Stimulated activated naive B cell treated with anti-CD40 and anti-IgM and Interleukin-4, amounts not matched to agents 10 μg/mL and 1 μg/mL and 100 μg/mL, for 72 hours (primary cell): ENCODE measurements at regions not wholly inside any gene's neighbourhood (a gene's known extent, or its start where the extent isn't known, plus 50 kb on each side); places are given as distances from the start of the nearest gene placed in this dataset.

Experiments
- ATAC-seq, 2 donors: fragments of 150-1000 bp; cut with Tn5 transposase; replicated peaks; 2 replicates each; pipeline ENCODE4 v1.10.0; 2021; ENCODE audit warnings: moderate library complexity in 1 of 2
- DNase-seq: peaks from one replicate; pipeline ENCODE4 v3.0.0; 2021
- H3K27ac Mint-ChIP-seq: one replicate; pipeline ENCODE4 v1.8.0; 2022; ENCODE audit warnings: mild to moderate bottlenecking, mixed read lengths
- H3K27me3 Mint-ChIP-seq, 2 donors: one replicate each; pipeline ENCODE4 v1.8.0; 2022; ENCODE audit warnings: mixed read lengths in 2 of 2
- H3K36me3 Mint-ChIP-seq, 2 donors: one replicate each; pipeline ENCODE4 v1.8.0; 2022; ENCODE audit warnings: mixed read lengths in 2 of 2, mild to moderate bottlenecking in 1 of 2
- H3K4me1 Mint-ChIP-seq, 2 donors: one replicate each; pipeline ENCODE4 v1.8.0; 2022; ENCODE audit warnings: mixed read lengths in 2 of 2, mild to moderate bottlenecking in 1 of 2
- H3K4me3 Mint-ChIP-seq, 2 donors: one replicate each; pipeline ENCODE4 v1.8.0; 2022; ENCODE audit warnings: mild to moderate bottlenecking in 2 of 2, mixed read lengths in 2 of 2, moderate library complexity in 1 of 2
- H3K9me3 Mint-ChIP-seq, 2 donors: one replicate each; pipeline ENCODE4 v1.8.0; 2022; ENCODE audit warnings: mixed read lengths in 2 of 2, mild to moderate bottlenecking in 1 of 2

DNA sequence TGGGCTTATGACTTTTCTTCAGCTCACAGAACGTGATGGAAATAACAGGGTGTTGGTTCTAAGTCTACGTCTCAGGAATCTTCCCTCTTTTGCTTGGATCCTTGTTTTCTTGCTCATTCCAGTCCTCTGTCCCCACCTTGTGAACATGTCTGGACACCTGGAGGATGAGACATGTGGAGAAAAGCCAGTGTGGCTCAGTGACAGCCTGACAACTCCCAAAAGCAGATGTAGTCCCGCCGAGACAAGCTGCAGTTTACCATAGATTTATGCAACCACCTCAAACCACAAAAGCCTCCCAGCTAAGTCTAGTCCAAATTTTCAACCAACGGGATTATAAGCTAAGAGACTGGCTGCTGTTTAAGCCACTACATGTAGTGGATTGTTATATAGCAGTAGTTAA is 476.1 kb downstream of the SH2D4B start:
- H3K4me3 Mint-ChIP-seq: no peak overlapping the region
- peaks cover 9 to 10% of the 10 kb centered on the region in 2 donors for H3K27me3 Mint-ChIP-seq
- no peaks in the 10 kb centered on the region for H3K36me3 Mint-ChIP-seq
- H3K27ac Mint-ChIP-seq: no peak overlapping the region
- no peak for ATAC-seq
- H3K4me1 Mint-ChIP-seq: no peaks in the 10 kb centered on the region
- no peak for DNase-seq
- no peaks in the 10 kb centered on the region for H3K9me3 Mint-ChIP-seq

DNA sequence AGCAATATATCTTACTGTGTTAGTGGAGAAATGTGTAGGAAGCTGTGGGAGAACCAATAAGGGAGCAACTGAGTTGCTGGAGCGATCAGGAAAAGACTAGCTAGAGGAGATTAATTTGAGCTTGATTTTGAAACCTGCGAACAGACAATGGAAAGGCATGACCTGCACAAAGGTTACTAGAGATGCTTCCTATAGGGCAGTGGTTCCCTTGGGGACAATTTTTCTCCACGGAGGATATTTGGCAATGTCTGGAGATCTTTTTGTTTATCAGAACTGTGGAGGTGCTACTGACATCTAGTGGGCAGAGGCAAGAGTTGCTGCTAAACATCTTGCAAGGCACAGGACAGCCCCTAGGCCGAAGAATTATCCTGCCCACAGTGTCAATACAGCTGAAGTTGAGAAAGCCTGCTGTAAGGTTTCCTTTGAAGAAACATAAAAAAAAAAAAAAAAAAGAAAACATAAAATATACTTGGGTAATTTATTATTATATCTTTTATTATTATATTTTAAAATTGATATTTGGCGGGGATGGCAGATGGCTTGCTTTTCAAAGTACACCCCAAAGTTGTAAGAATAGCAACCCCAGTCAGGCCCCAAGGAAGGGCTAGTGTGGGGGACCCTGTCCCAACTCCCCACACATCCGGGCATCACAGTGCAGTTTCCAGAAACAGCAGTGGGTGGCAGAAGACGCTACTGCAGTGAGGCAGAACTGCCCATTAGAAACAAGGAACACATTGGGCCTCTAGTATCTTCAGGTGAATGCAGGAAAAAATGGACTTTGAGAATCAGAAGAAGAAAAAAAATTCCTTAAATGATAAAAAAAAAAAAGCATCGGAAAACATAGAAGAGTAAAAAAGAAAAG is 481.6 kb downstream of the SH2D4B start:
- H3K4me3 Mint-ChIP-seq: no peak overlapping the region
- peaks cover 4 to 6% of the 10 kb centered on the region in 2 donors for H3K27me3 Mint-ChIP-seq
- ATAC-seq (peak; percentile 80 to 83), DNase-seq (no peak)
- H3K9me3 Mint-ChIP-seq: no peaks in the 10 kb centered on the region
- no peaks in the 10 kb centered on the region for H3K4me1 Mint-ChIP-seq
- no peak overlapping the region for H3K27ac Mint-ChIP-seq
- no peaks in the 10 kb centered on the region for H3K36me3 Mint-ChIP-seq

DNA sequence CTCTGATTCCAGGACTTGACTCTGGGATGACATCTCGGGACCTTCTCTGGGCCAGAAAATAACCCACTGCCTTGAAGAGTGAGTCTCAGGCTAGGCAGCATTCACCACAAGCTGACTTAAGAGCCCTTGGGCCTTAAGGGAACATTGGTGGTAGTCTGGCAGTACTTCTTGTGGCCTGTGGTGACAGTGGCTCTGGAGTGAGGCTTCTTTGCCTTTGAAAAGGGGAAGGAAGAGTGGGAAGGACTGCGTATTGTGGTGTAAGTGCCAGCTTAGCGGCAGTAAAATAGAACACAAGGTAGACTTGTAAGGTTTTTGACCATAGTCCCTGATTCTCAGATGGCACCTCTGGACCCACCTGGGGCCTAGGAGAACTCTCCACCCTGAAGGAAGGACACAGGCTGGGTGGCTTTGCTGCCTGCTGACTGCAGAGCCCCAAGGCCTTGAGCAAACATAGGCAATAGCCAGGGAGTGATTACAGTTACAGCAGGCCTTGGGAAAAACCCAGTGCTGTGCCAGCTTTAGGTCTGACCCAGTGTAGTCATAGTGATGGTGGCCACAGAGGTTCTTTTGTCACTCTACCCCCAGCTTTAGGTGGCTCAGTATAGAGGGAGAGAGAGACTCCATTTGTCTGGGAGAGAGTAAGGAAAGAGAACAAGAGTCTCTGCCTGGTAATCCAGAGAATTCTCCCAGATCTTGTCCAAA is 483.9 kb downstream of the SH2D4B start:
- Mint-ChIP-seq H3K27me3 (peaks cover 0 to 6% of the 10 kb centered on the region in 2 donors), H3K36me3 (no peaks in the 10 kb centered on the region), H3K4me3 (no peak overlapping the region), H3K4me1 (no peaks in the 10 kb centered on the region), H3K27ac (no peak overlapping the region), H3K9me3 (no peaks in the 10 kb centered on the region)
- no peak for DNase-seq
- ATAC-seq: peak; percentile 48 to 60

- Mint-ChIP-seq H3K4me3 (no peak overlapping the region), H3K27me3 (peaks cover 0 to 15% of the 10 kb centered on the region in 2 donors), H3K36me3 (no peaks in the 10 kb centered on the region), H3K9me3 (no peaks in the 10 kb centered on the region), H3K4me1 (no peaks in the 10 kb centered on the region), H3K27ac (no peak overlapping the region)
- no peak for DNase-seq
- ATAC-seq: no peak
These were observed 488.9 kb downstream of the SH2D4B start for GRCh38 chr10:81026591-81026990.

- no peak for DNase-seq
- Mint-ChIP-seq H3K27ac (no peak overlapping the region), H3K27me3 (peaks cover 0 to 15% of the 10 kb centered on the region in 2 donors), H3K4me1 (no peaks in the 10 kb centered on the region), H3K9me3 (no peaks in the 10 kb centered on the region), H3K36me3 (no peaks in the 10 kb centered on the region), H3K4me3 (no peak overlapping the region)
- ATAC-seq: no peak
These were observed 489.5 kb downstream of the SH2D4B start for GRCh38 chr10:81027223-81027622.

- DNase-seq (no peak), ATAC-seq (no peak)
- Mint-ChIP-seq H3K27me3 (peaks cover 0 to 15% of the 10 kb centered on the region in 2 donors), H3K36me3 (no peaks in the 10 kb centered on the region), H3K4me1 (no peaks in the 10 kb centered on the region), H3K9me3 (no peaks in the 10 kb centered on the region), H3K4me3 (no peak overlapping the region), H3K27ac (no peak overlapping the region)
These were observed 490.0 kb downstream of the SH2D4B start for GRCh38 chr10:81027706-81028105.

- no peak for DNase-seq
- Mint-ChIP-seq H3K36me3 (peaks cover 0 to 1% of the 10 kb centered on the region in 2 donors), H3K27ac (no peak overlapping the region), H3K9me3 (peaks cover 4 to 9% of the 10 kb centered on the region in 2 donors), H3K4me3 (no peak overlapping the region), H3K4me1 (peaks cover 1 to 4% of the 10 kb centered on the region in 2 donors), H3K27me3 (peaks cover 0 to 23% of the 10 kb centered on the region in 2 donors)
- no peak for ATAC-seq
These were observed 494.1 kb downstream of the SH2D4B start for GRCh38 chr10:81031774-81032173.

DNA sequence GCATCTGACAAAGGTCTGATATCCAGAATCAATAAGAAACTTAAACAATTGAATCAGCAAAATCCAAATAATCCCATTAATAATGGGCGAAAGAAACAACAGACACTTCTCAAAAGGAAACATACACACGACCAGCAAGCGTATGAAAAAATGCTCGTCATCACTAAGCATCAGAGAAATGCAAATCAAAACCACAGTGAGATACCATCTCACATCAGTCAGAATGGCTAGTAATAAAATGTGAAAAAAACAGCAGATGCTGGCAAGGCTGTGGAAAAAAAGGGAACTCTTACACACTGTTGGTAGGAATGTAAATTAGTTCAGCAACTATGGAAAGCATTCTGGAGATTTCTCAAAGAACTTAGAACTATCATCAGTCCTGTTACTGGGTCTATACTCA is 496.7 kb downstream of the SH2D4B start:
- H3K9me3 Mint-ChIP-seq: peaks cover 8 to 9% of the 10 kb centered on the region in 2 donors
- H3K27me3 Mint-ChIP-seq: peaks cover 0 to 14% of the 10 kb centered on the region in 2 donors
- peaks cover 1 to 4% of the 10 kb centered on the region in 2 donors for H3K4me1 Mint-ChIP-seq
- ATAC-seq: no peak
- H3K4me3 Mint-ChIP-seq: no peak overlapping the region
- no peak for DNase-seq
- peaks cover 0 to 1% of the 10 kb centered on the region in 2 donors for H3K36me3 Mint-ChIP-seq
- no peak overlapping the region for H3K27ac Mint-ChIP-seq

DNA sequence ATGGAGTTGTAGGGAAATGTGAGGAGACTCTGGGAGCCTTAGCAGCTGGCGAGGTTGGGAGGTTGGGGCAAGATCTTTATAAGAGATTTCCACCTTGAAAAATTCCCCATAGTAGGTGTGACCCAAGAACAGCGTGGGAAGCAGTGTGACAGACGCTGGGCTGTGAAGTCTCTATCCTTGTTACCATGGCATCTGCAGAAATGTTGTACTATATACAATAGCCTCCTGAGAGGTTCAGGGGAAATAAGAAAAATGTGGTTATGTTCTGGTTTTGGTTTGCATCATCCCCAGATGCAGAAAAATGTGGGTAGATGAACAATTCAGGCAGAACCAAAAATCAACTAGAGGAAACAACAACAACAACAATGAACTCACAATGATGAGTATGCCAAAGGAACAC is 498.6 kb downstream of the SH2D4B start:
- Mint-ChIP-seq H3K27me3 (peaks cover 0 to 14% of the 10 kb centered on the region in 2 donors), H3K27ac (no peak overlapping the region), H3K4me3 (no peak overlapping the region), H3K36me3 (peaks cover 0 to 1% of the 10 kb centered on the region in 2 donors), H3K9me3 (peaks cover 9% of the 10 kb centered on the region in 2 donors), H3K4me1 (peaks cover 1 to 4% of the 10 kb centered on the region in 2 donors)
- ATAC-seq: peak in 1 of 2 donors; percentile 52
- DNase-seq: no peak

- Mint-ChIP-seq H3K36me3 (peaks cover 0 to 1% of the 10 kb centered on the region in 2 donors), H3K4me3 (no peak overlapping the region), H3K27me3 (peaks cover 0 to 10% of the 10 kb centered on the region in 2 donors), H3K27ac (no peak overlapping the region), H3K4me1 (peaks cover 1 to 4% of the 10 kb centered on the region in 2 donors), H3K9me3 (peaks cover 9% of the 10 kb centered on the region in 2 donors)
- DNase-seq (no peak), ATAC-seq (no peak)
These were observed 502.3 kb downstream of the SH2D4B start for GRCh38 chr10:81040031-81040430.

DNA sequence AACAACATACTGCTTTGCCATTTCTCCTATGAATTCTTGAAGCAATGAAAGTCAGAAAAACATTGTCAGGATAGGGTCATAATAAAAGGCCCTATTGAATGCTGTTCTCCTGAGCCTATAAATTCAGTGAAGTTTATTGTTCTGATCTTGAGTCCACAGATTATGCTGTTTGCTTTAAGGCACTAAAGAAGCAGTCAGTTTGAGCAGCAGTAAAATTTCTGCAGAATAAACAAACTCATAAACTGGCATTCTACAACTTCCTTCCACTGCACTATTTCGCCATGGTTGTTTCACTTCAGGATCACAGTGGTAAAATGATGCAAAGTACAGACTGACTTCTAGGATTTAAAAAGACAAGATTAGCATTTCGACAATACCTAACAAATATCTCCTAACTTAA is 503.2 kb downstream of the SH2D4B start:
- H3K36me3 Mint-ChIP-seq: peaks cover 0 to 1% of the 10 kb centered on the region in 2 donors
- no peak overlapping the region for H3K27ac Mint-ChIP-seq
- ATAC-seq (no peak), DNase-seq (no peak)
- H3K9me3 Mint-ChIP-seq: peaks cover 3 to 8% of the 10 kb centered on the region in 2 donors
- H3K27me3 Mint-ChIP-seq: peaks cover 0 to 6% of the 10 kb centered on the region in 2 donors
- H3K4me3 Mint-ChIP-seq: no peak overlapping the region
- peaks cover under 1 to 3% of the 10 kb centered on the region in 2 donors for H3K4me1 Mint-ChIP-seq

DNA sequence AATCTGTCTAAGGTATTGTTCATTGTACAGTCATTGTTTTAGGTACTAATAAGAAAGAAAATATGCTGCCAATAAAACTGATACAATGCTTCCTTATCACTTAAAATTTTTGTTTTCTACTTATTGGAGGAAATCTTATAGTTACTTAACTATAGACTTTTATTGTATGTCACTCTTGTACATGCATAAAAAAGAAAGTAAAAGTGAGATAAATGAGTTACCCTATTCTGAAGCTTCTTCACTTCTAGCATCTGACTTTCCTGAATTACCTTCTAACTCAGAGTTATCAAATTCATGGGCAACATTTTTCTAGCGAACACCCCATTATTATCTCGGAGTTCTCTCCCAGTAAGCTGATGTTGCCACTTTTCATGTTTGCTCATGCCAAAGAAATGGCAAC is 504.9 kb downstream of the SH2D4B start:
- Mint-ChIP-seq H3K4me1 (no peaks in the 10 kb centered on the region), H3K4me3 (no peak overlapping the region), H3K9me3 (peaks cover 0 to 4% of the 10 kb centered on the region in 2 donors), H3K27me3 (peaks cover 0 to 9% of the 10 kb centered on the region in 2 donors), H3K36me3 (no peaks in the 10 kb centered on the region), H3K27ac (no peak overlapping the region)
- DNase-seq (no peak), ATAC-seq (no peak)

DNA sequence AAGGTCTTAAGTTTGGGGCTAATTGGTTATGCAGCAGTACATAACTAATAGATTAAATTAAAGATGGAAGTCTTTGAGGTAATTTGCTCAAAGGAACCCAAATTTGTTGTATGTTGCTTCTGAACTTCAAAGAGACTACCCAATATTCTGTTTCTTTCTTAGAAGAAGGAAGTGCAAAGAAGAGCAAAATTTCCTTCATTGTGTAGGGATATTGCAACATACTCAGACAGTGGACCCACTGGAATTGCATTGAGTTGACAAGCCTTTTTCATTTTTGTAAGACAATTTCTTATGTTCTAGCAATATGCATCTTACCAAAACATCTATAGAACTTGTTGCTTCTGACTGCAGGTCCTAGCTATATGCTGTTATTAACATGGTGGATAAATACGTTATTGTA is 527.8 kb downstream of the SH2D4B start:
- DNase-seq: no peak
- ATAC-seq: no peak
- no peaks in the 10 kb centered on the region for H3K4me1 Mint-ChIP-seq
- no peaks in the 10 kb centered on the region for H3K36me3 Mint-ChIP-seq
- H3K27me3 Mint-ChIP-seq: peaks cover 0 to 9% of the 10 kb centered on the region in 2 donors
- H3K9me3 Mint-ChIP-seq: peaks cover 0 to 1% of the 10 kb centered on the region in 2 donors
- H3K4me3 Mint-ChIP-seq: no peak overlapping the region
- no peak overlapping the region for H3K27ac Mint-ChIP-seq

GRCh38 chr10:81068460-81068859 is 530.8 kb downstream of the SH2D4B start:
- H3K36me3 Mint-ChIP-seq: no peaks in the 10 kb centered on the region
- H3K27me3 Mint-ChIP-seq: no peaks in the 10 kb centered on the region
- H3K4me3 Mint-ChIP-seq: no peak overlapping the region
- H3K9me3 Mint-ChIP-seq: peaks cover 0 to 3% of the 10 kb centered on the region in 2 donors
- DNase-seq (no peak), ATAC-seq (no peak)
- H3K4me1 Mint-ChIP-seq: no peaks in the 10 kb centered on the region
- no peak overlapping the region for H3K27ac Mint-ChIP-seq
